HEK293T (cell line): ENCODE measurements at regions not wholly inside any gene's neighbourhood (a gene's known extent, or its start where the extent isn't known, plus 50 kb on each side); places are given as distances from the start of the nearest gene placed in this dataset.

Source experiments
- ARNT ChIP-seq: fragments of 450-650 bp; IDR thresholded peaks from 2 replicates; pipeline ENCODE4 v1.6.1; 2017; ENCODE audit warnings: mild to moderate bottlenecking
- SP1 ChIP-seq: fragments of 450-650 bp; IDR thresholded peaks from 2 replicates; pipeline ENCODE4 v1.6.1; 2017
- ZNF384 ChIP-seq: fragments of 450-650 bp; IDR thresholded peaks from 2 replicates; pipeline ENCODE4 v1.6.1; 2016

GRCh38 chr4:56210397-56210796 is 176.9 kb downstream of the AASDH start:
- no peak for TF ChIP-seq SP1
- no peak for TF ChIP-seq ARNT
- no peak for TF ChIP-seq ZNF384
